ENCODE measurements at regions not wholly inside any gene's neighbourhood (a gene's known extent, or its start where the extent isn't known, plus 50 kb on each side); places are given as distances from the start of the nearest gene placed in this dataset.

GRCh38 chr3:24582431-24583403 is 88.1 kb upstream of the THRB start:
- no peak overlapping the region for H3K18ac ChIP-seq (ENCODE audit: extremely low read depth, low read length)
- H2BK5ac ChIP-seq (ENCODE audit: low read depth, low read length): no peak overlapping the region
- no peak overlapping the region for H2BK12ac ChIP-seq (ENCODE audit: low read depth, low read length)
- H3K9ac ChIP-seq (replicated peaks in 1 of 4; ENCODE audit: extremely low read depth in 1 of 4, low read depth in 3 of 4, low read length in 3 of 4): no peak overlapping the region
- no peaks in the 10 kb centered on the region for H3K79me2 ChIP-seq (ENCODE audit: control insufficient read depth in 1 of 2, insufficient read depth in 2 of 2, low read length in 2 of 2)
- no peak overlapping the region for H3K56ac ChIP-seq (replicated peaks; ENCODE audit: insufficient read length, low read depth, low read length)
- ChIA-PET CTCF (ENCODE audit: partially characterized antibody) (interaction anchor here (0.7 to 2.5 kb wide), 24 partner anchors 8 to 397 kb away, joined by 3 to 14 read pairs (median 4); partner anchors contain the start of gene THRB), POLR2A (ENCODE audit: partially characterized antibody) (interaction anchor here (0.6 kb wide), 1 partner anchor 85 kb away, joined by 3 read pairs; no protein-coding TSS in a partner anchor)
- H4K8ac ChIP-seq (ENCODE audit: extremely low read depth, insufficient read depth, low read length): no peak overlapping the region
- DNase-seq (ENCODE audit: low read depth in 1 of 2, low spot score in 2 of 2): no peak
- no peak overlapping the region for H2AFZ ChIP-seq (ENCODE audit: low read length)
- H2BK120ac ChIP-seq (replicated peaks; ENCODE audit: low read depth, low read length): no peak overlapping the region
- no peaks in the 10 kb centered on the region for H3K79me1 ChIP-seq (ENCODE audit: low read depth, low read length)
- no peak overlapping the region for H2BK20ac ChIP-seq (ENCODE audit: low read length)
- peaks cover 0 to 5% (median 3%) of the 10 kb centered on the region in 4 experiments; a peak in 3 of 7 replicates for H3K4me1 ChIP-seq (replicated peaks in 1 of 4; ENCODE audit: control insufficient read depth in 3 of 4, insufficient read depth in 4 of 4, low read length in 3 of 4)
- H3K36me3 ChIP-seq (ENCODE audit: control insufficient read depth in 2 of 4, insufficient read depth in 4 of 4, low read length in 3 of 4): no peaks in the 10 kb centered on the region
- peak; percentile 39 for FAIRE-seq
- no peaks in the 10 kb centered on the region for H3K27me3 ChIP-seq (replicated peaks in 1 of 4; ENCODE audit: control insufficient read depth in 3 of 4, extremely low read depth in 1 of 4, insufficient read depth in 3 of 4, low read length in 3 of 4)
- 78% methylated on average over 10 of the region's 10 CpGs; no CpG with 5 or more reads in 1 of the 2 experiments for WGBS, 2 experiments (ENCODE audit: extremely low coverage in 1 of 2, insufficient coverage in 1 of 2, insufficient read length in 1 of 2, insufficient replicate concordance in 2 of 2, low coverage in 1 of 2, low lambda C conversion rate in 2 of 2, missing lambda C conversion rate in 1 of 2)
- H3K23ac ChIP-seq (ENCODE audit: insufficient read length): no peak overlapping the region
- no peak overlapping the region for H3K14ac ChIP-seq (ENCODE audit: insufficient read length)
- H3K27ac ChIP-seq (ENCODE audit: low read depth, low read length): no peak overlapping the region
- no peak overlapping the region for H3K4ac ChIP-seq (replicated peaks; ENCODE audit: insufficient read length, low read depth, low read length)
- no peak overlapping the region for H3K4me3 ChIP-seq (ENCODE audit: extremely low read depth in 1 of 4, insufficient read depth in 2 of 4, low read depth in 3 of 4, low read length in 4 of 4)
- H4K20me1 ChIP-seq (replicated peaks in 1 of 2; ENCODE audit: control insufficient read depth in 1 of 2, insufficient read depth in 2 of 2, low read length in 2 of 2): no peaks in the 10 kb centered on the region
- no peaks in the 10 kb centered on the region for H3K23me2 ChIP-seq (ENCODE audit: low read depth, low read length)
- no peak overlapping the region for H4K5ac ChIP-seq (ENCODE audit: insufficient read length, low read depth, low read length)
- H2AK5ac ChIP-seq (ENCODE audit: low read depth, low read length): no peak overlapping the region
- no peaks in the 10 kb centered on the region for H3K9me3 ChIP-seq (ENCODE audit: insufficient read depth in 2 of 2, low read depth in 1 of 2, low read length in 1 of 2)
- H4K91ac ChIP-seq (replicated peaks; ENCODE audit: insufficient read length, low read length): no peak overlapping the region
- H3K4me2 ChIP-seq (ENCODE audit: insufficient read depth in 1 of 2, low read depth in 2 of 2, low read length in 2 of 2): no peak overlapping the region
- no peak overlapping the region for H2BK15ac ChIP-seq (ENCODE audit: low read length)
- TF ChIP-seq, protein P1, sequence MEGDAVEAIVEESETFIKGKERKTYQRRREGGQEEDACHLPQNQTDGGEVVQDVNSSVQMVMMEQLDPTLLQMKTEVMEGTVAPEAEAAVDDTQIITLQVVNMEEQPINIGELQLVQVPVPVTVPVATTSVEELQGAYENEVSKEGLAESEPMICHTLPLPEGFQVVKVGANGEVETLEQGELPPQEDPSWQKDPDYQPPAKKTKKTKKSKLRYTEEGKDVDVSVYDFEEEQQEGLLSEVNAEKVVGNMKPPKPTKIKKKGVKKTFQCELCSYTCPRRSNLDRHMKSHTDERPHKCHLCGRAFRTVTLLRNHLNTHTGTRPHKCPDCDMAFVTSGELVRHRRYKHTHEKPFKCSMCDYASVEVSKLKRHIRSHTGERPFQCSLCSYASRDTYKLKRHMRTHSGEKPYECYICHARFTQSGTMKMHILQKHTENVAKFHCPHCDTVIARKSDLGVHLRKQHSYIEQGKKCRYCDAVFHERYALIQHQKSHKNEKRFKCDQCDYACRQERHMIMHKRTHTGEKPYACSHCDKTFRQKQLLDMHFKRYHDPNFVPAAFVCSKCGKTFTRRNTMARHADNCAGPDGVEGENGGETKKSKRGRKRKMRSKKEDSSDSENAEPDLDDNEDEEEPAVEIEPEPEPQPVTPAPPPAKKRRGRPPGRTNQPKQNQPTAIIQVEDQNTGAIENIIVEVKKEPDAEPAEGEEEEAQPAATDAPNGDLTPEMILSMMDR (IDR thresholded peaks at IDR 0.05; ENCODE audit: control extremely low read depth in 1 of 3, insufficient read depth in 1 of 3, low read depth in 1 of 3, low read length in 3 of 3): peak in 2 of 3 experiments; percentile 42 to 46; a peak in 2 of 4 replicates
- TF ChIP-seq POLR2AphosphoS5 (IDR thresholded peaks at IDR 0.05; ENCODE audit: low read depth, low read length) (no peak), CEBPB (IDR thresholded peaks at IDR 0.05; ENCODE audit: low read depth, low read length) (no peak), ASH2L (IDR thresholded peaks at IDR 0.05; ENCODE audit: low read length) (no peak), GTF2F1 (IDR thresholded peaks at IDR 0.05; ENCODE audit: borderline replicate concordance, low read depth, low read length) (no peak), YY1 (IDR thresholded peaks at IDR 0.05; ENCODE audit: low read depth, low read length) (no peak), RAD21 (IDR thresholded peaks at IDR 0.05 in 1 of 2, conservative IDR thresholded peaks at IDR 0.05 in 1 of 2; ENCODE audit: low read depth in 2 of 2, low read length in 2 of 2) (peak; percentile 60 to 73), EZH2 (IDR thresholded peaks at IDR 0.05; ENCODE audit: low read depth, low read length, severe bottlenecking) (no peak), KDM1A (IDR thresholded peaks at IDR 0.05; ENCODE audit: borderline replicate concordance, low read length) (no peak)

Measured in H1 (cell line).